ENCODE measurements at regions not wholly inside any gene's neighbourhood (a gene's known extent, or its start where the extent isn't known, plus 50 kb on each side); places are given as distances from the start of the nearest gene placed in this dataset.
"Not testable (repeated sequence)": the region's sequence is repeated elsewhere in the genome, so short reads cannot be mapped to it uniquely, and the experiment has no call there.

- no peak for DNase-seq (ENCODE audit: low spot score)
Observed at GRCh38 chr2:160731415-160731814, 237.8 kb upstream of the RBMS1 start.

GRCh38 chr2:160731856-160732255 lies 238.2 kb upstream of the RBMS1 start:
- no peak for DNase-seq (ENCODE audit: low spot score)

- no peak for DNase-seq (ENCODE audit: low spot score)
Observed at GRCh38 chr2:160735696-160736095, 242.1 kb upstream of the RBMS1 start.

GRCh38 chr2:160736148-160737028 lies 242.8 kb upstream of the RBMS1 start:
- DNase-seq (ENCODE audit: low spot score) = no peak

- no peak for DNase-seq (ENCODE audit: low spot score)
Observed at GRCh38 chr2:160737247-160737646, 243.6 kb upstream of the RBMS1 start.

- no peak for DNase-seq (ENCODE audit: low spot score)
Observed at GRCh38 chr2:160741271-160741670, 247.7 kb upstream of the RBMS1 start.

- DNase-seq (ENCODE audit: low spot score) = no peak
Observed at GRCh38 chr2:160741815-160742214, 248.2 kb upstream of the RBMS1 start.

GRCh38 chr2:160742667-160743066 lies 249.1 kb upstream of the RBMS1 start:
- no peak for DNase-seq (ENCODE audit: low spot score)

- no peak for DNase-seq (ENCODE audit: low spot score)
Observed at GRCh38 chr2:160747501-160748170, 254.0 kb upstream of the RBMS1 start.

- DNase-seq (ENCODE audit: low spot score) = no peak
Observed at GRCh38 chr2:160751021-160751420, 257.4 kb upstream of the RBMS1 start.

GRCh38 chr2:160752475-160753330 lies 259.1 kb upstream of the RBMS1 start:
- DNase-seq (ENCODE audit: low spot score) = no peak

- no peak for DNase-seq (ENCODE audit: low spot score)
Observed at GRCh38 chr2:160753331-160753654, 259.7 kb upstream of the RBMS1 start.

- DNase-seq (ENCODE audit: low spot score) = no peak
Observed at GRCh38 chr2:160753960-160754359, 260.4 kb upstream of the RBMS1 start.

- DNase-seq (ENCODE audit: low spot score) = no peak
Observed at GRCh38 chr2:160756481-160756880, 262.9 kb upstream of the RBMS1 start.

- not testable (repeated sequence) for DNase-seq (ENCODE audit: low spot score)
Observed at GRCh38 chr2:160762493-160763128, 269.0 kb upstream of the RBMS1 start.

- no peak for DNase-seq (ENCODE audit: low spot score)
Observed at GRCh38 chr2:160783474-160783873, 289.9 kb upstream of the RBMS1 start.

GRCh38 chr2:160784034-160784433 lies 290.4 kb upstream of the RBMS1 start:
- no peak for DNase-seq (ENCODE audit: low spot score)

- DNase-seq (ENCODE audit: low spot score) = no peak
Observed at GRCh38 chr2:160790738-160791137, 297.1 kb upstream of the RBMS1 start.

GRCh38 chr2:160791884-160792283 lies 298.3 kb upstream of the RBMS1 start:
- no peak for DNase-seq (ENCODE audit: low spot score)

GRCh38 chr2:160792837-160793236 lies 299.2 kb upstream of the RBMS1 start:
- DNase-seq (ENCODE audit: low spot score) = no peak

GRCh38 chr2:160794926-160795325 lies 301.3 kb upstream of the RBMS1 start:
- DNase-seq (ENCODE audit: low spot score) = no peak

- DNase-seq (ENCODE audit: low spot score) = no peak
Observed at GRCh38 chr2:160803881-160804280, 310.3 kb upstream of the RBMS1 start.

Measured in globus pallidus (tissue), 1 donor.